ENCODE measurements at regions not wholly inside any gene's neighbourhood (a gene's known extent, or its start where the extent isn't known, plus 50 kb on each side); places are given as distances from the start of the nearest gene placed in this dataset.

DNA sequence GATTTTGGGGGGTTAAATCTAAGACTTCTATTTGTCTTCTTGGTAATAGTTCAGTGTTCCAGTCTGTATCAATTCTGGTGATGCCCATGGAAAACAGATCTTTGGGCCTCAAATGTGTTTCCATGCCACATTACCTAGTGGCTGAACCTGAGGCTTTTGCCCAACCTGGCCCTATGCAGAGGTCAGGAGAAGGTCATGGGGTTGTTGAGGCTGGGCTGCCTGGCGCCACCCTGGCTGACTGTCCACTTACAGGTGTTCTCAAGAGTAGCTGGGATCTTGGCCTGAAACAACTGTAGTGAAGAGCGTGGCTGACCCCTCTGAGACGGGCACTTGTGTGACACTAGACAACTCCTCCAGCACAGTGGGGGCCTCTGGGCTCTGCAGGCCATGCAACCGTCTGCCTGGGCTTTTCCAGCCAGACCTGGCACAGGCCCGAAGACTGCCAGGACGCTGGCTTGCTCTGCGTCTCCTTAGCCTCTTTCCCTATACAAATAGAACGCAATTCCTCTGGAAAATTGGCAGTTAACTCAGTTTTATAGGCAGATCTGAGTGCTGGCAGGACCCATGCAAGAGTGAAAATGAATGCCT, 127.8 kb downstream of the TRIM43 start:
- TF ChIP-seq, protein P1, sequence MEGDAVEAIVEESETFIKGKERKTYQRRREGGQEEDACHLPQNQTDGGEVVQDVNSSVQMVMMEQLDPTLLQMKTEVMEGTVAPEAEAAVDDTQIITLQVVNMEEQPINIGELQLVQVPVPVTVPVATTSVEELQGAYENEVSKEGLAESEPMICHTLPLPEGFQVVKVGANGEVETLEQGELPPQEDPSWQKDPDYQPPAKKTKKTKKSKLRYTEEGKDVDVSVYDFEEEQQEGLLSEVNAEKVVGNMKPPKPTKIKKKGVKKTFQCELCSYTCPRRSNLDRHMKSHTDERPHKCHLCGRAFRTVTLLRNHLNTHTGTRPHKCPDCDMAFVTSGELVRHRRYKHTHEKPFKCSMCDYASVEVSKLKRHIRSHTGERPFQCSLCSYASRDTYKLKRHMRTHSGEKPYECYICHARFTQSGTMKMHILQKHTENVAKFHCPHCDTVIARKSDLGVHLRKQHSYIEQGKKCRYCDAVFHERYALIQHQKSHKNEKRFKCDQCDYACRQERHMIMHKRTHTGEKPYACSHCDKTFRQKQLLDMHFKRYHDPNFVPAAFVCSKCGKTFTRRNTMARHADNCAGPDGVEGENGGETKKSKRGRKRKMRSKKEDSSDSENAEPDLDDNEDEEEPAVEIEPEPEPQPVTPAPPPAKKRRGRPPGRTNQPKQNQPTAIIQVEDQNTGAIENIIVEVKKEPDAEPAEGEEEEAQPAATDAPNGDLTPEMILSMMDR (conservative IDR thresholded peaks at IDR 0.05), result no peak
- TF ChIP-seq EZH2 (IDR thresholded peaks at IDR 0.05; ENCODE audit: low read depth), result no peak
